ENCODE measurements at regions not wholly inside any gene's neighbourhood (a gene's known extent, or its start where the extent isn't known, plus 50 kb on each side); places are given as distances from the start of the nearest gene placed in this dataset.

DNA sequence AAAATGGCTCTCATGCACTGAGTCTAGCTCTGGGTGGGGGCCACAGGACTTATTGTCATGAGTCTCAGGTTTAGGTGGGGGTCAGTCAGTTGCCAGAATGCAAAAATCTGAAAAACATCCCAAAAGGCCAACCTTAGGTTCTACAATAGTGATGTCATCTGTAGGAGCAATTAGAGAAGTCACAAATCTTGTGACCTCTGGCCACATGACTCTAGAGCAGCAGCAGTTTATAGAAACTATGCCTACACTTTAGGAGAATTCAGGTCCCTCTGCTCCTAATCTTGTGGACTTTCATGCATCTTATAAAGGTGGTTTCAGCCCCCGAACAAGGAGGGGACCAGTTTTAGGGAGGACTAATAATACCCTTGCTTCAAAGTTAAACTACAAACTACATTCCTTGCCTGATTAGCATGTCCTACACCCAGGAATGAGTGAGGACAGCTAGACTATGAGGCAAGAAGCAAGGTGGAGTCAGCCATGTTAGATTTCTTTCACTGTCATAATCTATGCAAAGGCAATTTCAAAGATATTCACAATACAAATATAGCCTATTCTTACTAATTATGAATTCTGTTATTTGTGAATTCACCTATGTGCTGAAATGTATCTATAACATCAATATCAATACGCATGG, 123.5 kb upstream of the ADCY1 start:
- TF ChIP-seq EP300 (conservative IDR thresholded peaks at IDR 0.05; ENCODE audit: poor library complexity, severe bottlenecking) (no peak), MXI1 (conservative IDR thresholded peaks at IDR 0.05; ENCODE audit: poor library complexity, severe bottlenecking) (no peak), SMC3 (conservative IDR thresholded peaks at IDR 0.05; ENCODE audit: poor library complexity) (no peak), RAD21 (conservative IDR thresholded peaks at IDR 0.05) (no peak), POLR2AphosphoS5 (IDR thresholded peaks at IDR 0.05) (no peak), TAF1 (IDR thresholded peaks at IDR 0.05; ENCODE audit: low read depth) (no peak), EZH2 (IDR thresholded peaks at IDR 0.05; ENCODE audit: borderline replicate concordance, insufficient read depth, low read length, poor library complexity, severe bottlenecking) (no peak)
- TF ChIP-seq, protein P1, sequence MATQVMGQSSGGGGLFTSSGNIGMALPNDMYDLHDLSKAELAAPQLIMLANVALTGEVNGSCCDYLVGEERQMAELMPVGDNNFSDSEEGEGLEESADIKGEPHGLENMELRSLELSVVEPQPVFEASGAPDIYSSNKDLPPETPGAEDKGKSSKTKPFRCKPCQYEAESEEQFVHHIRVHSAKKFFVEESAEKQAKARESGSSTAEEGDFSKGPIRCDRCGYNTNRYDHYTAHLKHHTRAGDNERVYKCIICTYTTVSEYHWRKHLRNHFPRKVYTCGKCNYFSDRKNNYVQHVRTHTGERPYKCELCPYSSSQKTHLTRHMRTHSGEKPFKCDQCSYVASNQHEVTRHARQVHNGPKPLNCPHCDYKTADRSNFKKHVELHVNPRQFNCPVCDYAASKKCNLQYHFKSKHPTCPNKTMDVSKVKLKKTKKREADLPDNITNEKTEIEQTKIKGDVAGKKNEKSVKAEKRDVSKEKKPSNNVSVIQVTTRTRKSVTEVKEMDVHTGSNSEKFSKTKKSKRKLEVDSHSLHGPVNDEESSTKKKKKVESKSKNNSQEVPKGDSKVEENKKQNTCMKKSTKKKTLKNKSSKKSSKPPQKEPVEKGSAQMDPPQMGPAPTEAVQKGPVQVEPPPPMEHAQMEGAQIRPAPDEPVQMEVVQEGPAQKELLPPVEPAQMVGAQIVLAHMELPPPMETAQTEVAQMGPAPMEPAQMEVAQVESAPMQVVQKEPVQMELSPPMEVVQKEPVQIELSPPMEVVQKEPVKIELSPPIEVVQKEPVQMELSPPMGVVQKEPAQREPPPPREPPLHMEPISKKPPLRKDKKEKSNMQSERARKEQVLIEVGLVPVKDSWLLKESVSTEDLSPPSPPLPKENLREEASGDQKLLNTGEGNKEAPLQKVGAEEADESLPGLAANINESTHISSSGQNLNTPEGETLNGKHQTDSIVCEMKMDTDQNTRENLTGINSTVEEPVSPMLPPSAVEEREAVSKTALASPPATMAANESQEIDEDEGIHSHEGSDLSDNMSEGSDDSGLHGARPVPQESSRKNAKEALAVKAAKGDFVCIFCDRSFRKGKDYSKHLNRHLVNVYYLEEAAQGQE (IDR thresholded peaks at IDR 0.05; ENCODE audit: borderline replicate concordance) = no peak
- TF ChIP-seq, protein P2, sequence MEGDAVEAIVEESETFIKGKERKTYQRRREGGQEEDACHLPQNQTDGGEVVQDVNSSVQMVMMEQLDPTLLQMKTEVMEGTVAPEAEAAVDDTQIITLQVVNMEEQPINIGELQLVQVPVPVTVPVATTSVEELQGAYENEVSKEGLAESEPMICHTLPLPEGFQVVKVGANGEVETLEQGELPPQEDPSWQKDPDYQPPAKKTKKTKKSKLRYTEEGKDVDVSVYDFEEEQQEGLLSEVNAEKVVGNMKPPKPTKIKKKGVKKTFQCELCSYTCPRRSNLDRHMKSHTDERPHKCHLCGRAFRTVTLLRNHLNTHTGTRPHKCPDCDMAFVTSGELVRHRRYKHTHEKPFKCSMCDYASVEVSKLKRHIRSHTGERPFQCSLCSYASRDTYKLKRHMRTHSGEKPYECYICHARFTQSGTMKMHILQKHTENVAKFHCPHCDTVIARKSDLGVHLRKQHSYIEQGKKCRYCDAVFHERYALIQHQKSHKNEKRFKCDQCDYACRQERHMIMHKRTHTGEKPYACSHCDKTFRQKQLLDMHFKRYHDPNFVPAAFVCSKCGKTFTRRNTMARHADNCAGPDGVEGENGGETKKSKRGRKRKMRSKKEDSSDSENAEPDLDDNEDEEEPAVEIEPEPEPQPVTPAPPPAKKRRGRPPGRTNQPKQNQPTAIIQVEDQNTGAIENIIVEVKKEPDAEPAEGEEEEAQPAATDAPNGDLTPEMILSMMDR (IDR thresholded peaks at IDR 0.05; ENCODE audit: poor library complexity, severe bottlenecking) = no peak
- no peaks in the 10 kb centered on the region for H3K9me2 ChIP-seq (ENCODE audit: insufficient read depth, low read length)
- H3K4me3 ChIP-seq (ENCODE audit: low read length) = no peak overlapping the region
- no peaks in the 10 kb centered on the region for H3F3A ChIP-seq (ENCODE audit: insufficient read depth, low read length, poor library complexity, severe bottlenecking)
- no peaks in the 10 kb centered on the region for H3K27me3 ChIP-seq (ENCODE audit: insufficient read depth, low read depth, low read length)
- H3K79me2 ChIP-seq (replicated peaks; ENCODE audit: insufficient read depth, low read length) = no peaks in the 10 kb centered on the region
- no peak overlapping the region for H3K4me2 ChIP-seq (ENCODE audit: low read length)
- H3K9ac ChIP-seq (ENCODE audit: low read length) = no peak overlapping the region
- H3K9me3 ChIP-seq (ENCODE audit: low read length) = no peaks in the 10 kb centered on the region
- H3K27ac ChIP-seq (ENCODE audit: low read length) = no peak overlapping the region
- no peaks in the 10 kb centered on the region for H4K20me1 ChIP-seq (ENCODE audit: insufficient read depth)
- H3K36me3 ChIP-seq (ENCODE audit: insufficient read depth, low read length) = no peaks in the 10 kb centered on the region
- no peak overlapping the region for H2AFZ ChIP-seq (ENCODE audit: low read depth, low read length)

DNA sequence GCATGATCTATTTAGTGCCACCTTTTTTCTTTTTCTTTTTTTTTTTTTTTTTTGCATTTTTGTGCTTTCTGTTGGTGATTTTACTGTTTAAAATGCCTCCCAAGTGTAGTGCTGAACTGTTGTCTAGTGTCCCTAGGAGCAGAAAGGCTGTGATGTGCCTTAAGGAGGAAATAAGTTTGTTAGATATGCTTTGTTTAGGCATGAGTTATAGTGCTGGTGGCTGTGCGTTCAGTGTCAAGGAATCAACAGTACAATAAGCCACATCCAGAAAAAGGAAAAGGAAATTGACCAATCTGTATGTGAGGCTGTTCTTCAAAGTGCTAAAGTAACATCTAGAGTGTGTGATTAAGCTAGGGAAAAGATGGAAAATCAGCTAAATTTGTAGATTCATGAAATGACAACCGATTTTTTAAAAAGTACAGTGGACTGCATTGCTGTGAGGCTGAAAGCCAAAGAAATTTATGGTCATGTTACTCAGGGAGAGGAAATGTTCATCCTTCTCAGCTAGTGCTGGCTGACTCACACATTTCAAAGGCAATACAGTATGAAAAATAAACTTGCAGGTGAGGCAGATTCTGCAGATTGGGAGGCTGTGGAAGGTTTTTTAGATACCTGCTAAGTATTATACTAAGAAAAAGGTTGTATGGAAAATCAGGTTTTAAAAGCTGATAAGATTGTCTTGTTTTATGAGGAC, 122.7 kb upstream of the ADCY1 start:
- Histone ChIP-seq H3F3A (ENCODE audit: insufficient read depth, low read length, poor library complexity, severe bottlenecking) (no peaks in the 10 kb centered on the region), H3K27me3 (ENCODE audit: insufficient read depth, low read depth, low read length) (no peaks in the 10 kb centered on the region), H3K36me3 (ENCODE audit: insufficient read depth, low read length) (no peaks in the 10 kb centered on the region), H3K27ac (ENCODE audit: low read length) (no peak overlapping the region), H2AFZ (ENCODE audit: low read depth, low read length) (no peak overlapping the region), H3K9me3 (ENCODE audit: low read length) (no peaks in the 10 kb centered on the region), H3K9me2 (ENCODE audit: insufficient read depth, low read length) (no peaks in the 10 kb centered on the region), H3K4me2 (ENCODE audit: low read length) (no peak overlapping the region), H4K20me1 (ENCODE audit: insufficient read depth) (no peaks in the 10 kb centered on the region), H3K79me2 (replicated peaks; ENCODE audit: insufficient read depth, low read length) (no peaks in the 10 kb centered on the region), H3K9ac (ENCODE audit: low read length) (no peak overlapping the region), H3K4me3 (ENCODE audit: low read length) (no peak overlapping the region)
- no peak for TF ChIP-seq TAF1 (IDR thresholded peaks at IDR 0.05; ENCODE audit: low read depth)
- TF ChIP-seq SMC3 (conservative IDR thresholded peaks at IDR 0.05; ENCODE audit: poor library complexity) = no peak
- TF ChIP-seq, protein P1 (IDR thresholded peaks at IDR 0.05; ENCODE audit: borderline replicate concordance) = no peak
- no peak for TF ChIP-seq POLR2AphosphoS5 (IDR thresholded peaks at IDR 0.05)
- no peak for TF ChIP-seq EP300 (conservative IDR thresholded peaks at IDR 0.05; ENCODE audit: poor library complexity, severe bottlenecking)
- TF ChIP-seq EZH2 (IDR thresholded peaks at IDR 0.05; ENCODE audit: borderline replicate concordance, insufficient read depth, low read length, poor library complexity, severe bottlenecking) = no peak
- TF ChIP-seq, protein P2 (IDR thresholded peaks at IDR 0.05; ENCODE audit: poor library complexity, severe bottlenecking) = no peak
- no peak for TF ChIP-seq MXI1 (conservative IDR thresholded peaks at IDR 0.05; ENCODE audit: poor library complexity, severe bottlenecking)
- no peak for TF ChIP-seq RAD21 (conservative IDR thresholded peaks at IDR 0.05)

Measured in neural cell (in vitro differentiated cells).